K562 (cell line): ENCODE measurements at regions not wholly inside any gene's neighbourhood (a gene's known extent, or its start where the extent isn't known, plus 50 kb on each side); places are given as distances from the start of the nearest gene placed in this dataset.
A peak's percentile ranks its signal among the peaks of the same experiment; 100 is the strongest.

ENCODE experiments used
- ATAC-seq: fragments of 200-7000 bp; cut with Tn5 transposase; 3 replicates; pipeline ENCODE4 v1.9.1; 2020; ENCODE audit warnings: moderate library complexity
- BruUV-seq: library from RNA; stranded (reverse); fragments of 400-500 nt; replicated peaks from 2 replicates; lab custom pipeline; 2021; lab: Mats Ljungman, UMichigan
- CTCF ChIA-PET: fragments of 300-600 bp; formaldehyde crosslinking; extraction: SDS; loops from one replicate; lab custom pipeline; 2021; ENCODE audit warnings: low intra/inter-chr PET ratio; lab: Yijun Ruan, JAX
- POLR2A ChIA-PET: fragments of 300-600, 350-650 bp; sonication (Branson Sonifier 250); formaldehyde crosslinking; extraction: SDS; loops from one replicate; lab custom pipeline; 2021; ENCODE audit warnings: antibody characterized with exemption, inconsistent platforms; lab: Yijun Ruan, JAX
- DNase-seq, 4 experiments: peaks; one replicate each; pipeline versions ENCODE4 v3.0.0 to v3.0.0-alpha.2; 2011 to 2018; ENCODE audit warnings: low spot score in 3 of 4, mixed read lengths in 3 of 4; ENCODE audit errors: extremely low read depth in 1 of 4
- FAIRE-seq: peaks from 2 replicates; lab custom pipeline; 2011; peaks lifted over from hg19 to GRCh38; lab: Jason Lieb, UNC
- H2AFZ ChIP-seq: 2 replicates; pipeline ENCODE4 v1.6.0; 2011; ENCODE audit warnings: low read depth, low read length, control low read depth, inconsistent platforms
- H3K27ac ChIP-seq: fragments of 200-600 bp; 3 replicates; pipeline ENCODE4 v1.8.0; 2011; ENCODE audit warnings: low read depth, mild to moderate bottlenecking, control low read depth, inconsistent platforms, low read length, moderate library complexity, mixed read lengths; ENCODE audit errors: extremely low read depth
- H3K27me3 ChIP-seq, 2 experiments: fragments of 300-600 bp in 1 of 2; 2 replicates in 1 of 2; 3 replicates in 1 of 2; pipeline versions ENCODE4 v1.6.0 to v1.8.0; 2011; ENCODE audit warnings: inconsistent platforms in 2 of 2, low read length in 2 of 2, mild to moderate bottlenecking in 1 of 2, mixed read lengths in 1 of 2, moderate library complexity in 1 of 2; ENCODE audit not compliant: control insufficient read depth in 2 of 2, insufficient read depth in 2 of 2
- H3K36me3 ChIP-seq: fragments of 300-600 bp; 3 replicates; pipeline ENCODE4 v1.8.0; 2011; ENCODE audit warnings: mild to moderate bottlenecking, low read length, inconsistent platforms; ENCODE audit not compliant: control insufficient read depth, insufficient read depth
- H3K4me1 ChIP-seq, 2 experiments: fragments of 200-600 bp in 1 of 2; replicated peaks in 1 of 2; 2 replicates in 1 of 2; 3 replicates in 1 of 2; pipeline versions ENCODE4 v1.5.1 to v1.8.0; 2011; ENCODE audit warnings: inconsistent platforms in 2 of 2, low read length in 2 of 2, mild to moderate bottlenecking in 1 of 2, mixed read lengths in 1 of 2, moderate library complexity in 1 of 2; ENCODE audit not compliant: control insufficient read depth in 2 of 2, insufficient read depth in 2 of 2
- H3K4me2 ChIP-seq: 2 replicates; pipeline ENCODE4 v1.6.1; 2011; ENCODE audit warnings: low read length, control low read depth, inconsistent platforms, mixed read lengths; ENCODE audit not compliant: insufficient read depth
- H3K4me3 ChIP-seq: fragments of 200-600 bp; sonication (generic), shearing (Covaris generic); 2 replicates; pipeline ENCODE4 v1.5.1; 2016; ENCODE audit warnings: control low read depth, inconsistent platforms
- H3K79me2 ChIP-seq: fragments of 200-600 bp; 3 replicates; pipeline ENCODE4 v1.8.0; 2011; ENCODE audit warnings: low read length, inconsistent platforms; ENCODE audit not compliant: control insufficient read depth, insufficient read depth
- H3K9ac ChIP-seq, 2 experiments: 2 replicates each; pipeline versions ENCODE4 v1.6.0 to v1.6.1; 2011; ENCODE audit warnings: low read depth in 2 of 2, low read length in 2 of 2, control low read depth in 1 of 2, inconsistent platforms in 1 of 2, mild to moderate bottlenecking in 1 of 2, mixed read lengths in 1 of 2; ENCODE audit not compliant: insufficient read depth in 1 of 2
- H3K9me1 ChIP-seq: one replicate; pipeline ENCODE4 v1.6.0; 2011; ENCODE audit warnings: inconsistent platforms, mild to moderate bottlenecking, low read length, moderate library complexity; ENCODE audit not compliant: control insufficient read depth, insufficient read depth
- H3K9me3 ChIP-seq: replicated peaks from 2 replicates; pipeline ENCODE4 v1.5.1; 2011; ENCODE audit warnings: low read depth, low read length, inconsistent platforms; ENCODE audit not compliant: control insufficient read depth, insufficient read depth
- H4K20me1 ChIP-seq: replicated peaks from 2 replicates; pipeline ENCODE4 v1.6.1; 2011; ENCODE audit warnings: low read length, inconsistent platforms, mixed read lengths; ENCODE audit not compliant: control insufficient read depth, insufficient read depth
- ETV1 ChIP-seq: fragments of 450-650 bp; conservative IDR thresholded peaks from 2 replicates; pipeline ENCODE4 v1.6.1; 2016; ENCODE audit warnings: missing genetic modification characterization, control low read depth, low read depth, missing compliant biosample characterization
- HNRNPUL1 ChIP-seq: fragments of 200-400 bp; formaldehyde crosslinking; IDR thresholded peaks from 2 replicates; pipeline ENCODE4 v1.6.1; 2017; ENCODE audit warnings: low read length
- KLF10 ChIP-seq: fragments of 250-450 bp; sonication (Bioruptor Pico); IDR thresholded peaks from 2 replicates; pipeline ENCODE4 v1.6.1; 2021; ENCODE audit warnings: matching md5 sums
- NR2F6 ChIP-seq: fragments of 450-650 bp; formaldehyde crosslinking; IDR thresholded peaks from 2 replicates; pipeline ENCODE4 v1.4.0; 2020; ENCODE audit warnings: mild to moderate bottlenecking
- ZBTB7A ChIP-seq: IDR thresholded peaks from 2 replicates; pipeline ENCODE4 v1.6.1; 2011; ENCODE audit warnings: low read depth, mild to moderate bottlenecking, low read length, moderate library complexity, borderline replicate concordance; ENCODE audit not compliant: control insufficient read depth
- ZNF146 ChIP-seq: IDR thresholded peaks from one replicate; pipeline ENCODE4 v1.6.1; 2018; ENCODE audit warnings: missing compliant biosample characterization; ENCODE audit not compliant: unreplicated experiment
- WGBS: fragments of 100-300 bp; shearing (Covaris generic); methylation state at CpG from one replicate; pipeline ENCODE4 v1.1.6; 2016; ENCODE audit warnings: low coverage, mixed read lengths; ENCODE audit not compliant: insufficient coverage; ENCODE audit errors: missing lambda C conversion rate; 5-methylcytosine and 5-hydroxymethylcytosine counted together
- in situ Hi-C: fragments of 300-500 bp; cut with MboI; formaldehyde crosslinking; loops from 4 replicates; pipeline ENCODE4 v1.15.0; 2018; ENCODE audit warnings: inconsistent platforms, mixed read lengths
- intact Hi-C: fragments of 100-400 bp; cut with micrococcal nuclease; formaldehyde crosslinking; loops from 2 replicates; pipeline ENCODE4 v1.14.2; 2022
- TF ChIP-seq, protein P1 (sequence below): fragments of 450-650 bp; IDR thresholded peaks from 2 replicates; pipeline ENCODE4 v1.6.1; 2016
- TF ChIP-seq, protein P2 (sequence below), 3 experiments: IDR thresholded peaks in 2 of 3; conservative IDR thresholded peaks in 1 of 3; 2 replicates each; pipeline ENCODE4 v1.5.1; 2011 to 2012; ENCODE audit warnings: low read length in 3 of 3, mild to moderate bottlenecking in 3 of 3, control low read depth in 2 of 3, improper control_type of control experiment in 1 of 3, inconsistent platforms in 1 of 3, low read depth in 1 of 3, mixed read lengths in 1 of 3, moderate library complexity in 1 of 3; ENCODE audit not compliant: insufficient read depth in 2 of 3

DNA sequence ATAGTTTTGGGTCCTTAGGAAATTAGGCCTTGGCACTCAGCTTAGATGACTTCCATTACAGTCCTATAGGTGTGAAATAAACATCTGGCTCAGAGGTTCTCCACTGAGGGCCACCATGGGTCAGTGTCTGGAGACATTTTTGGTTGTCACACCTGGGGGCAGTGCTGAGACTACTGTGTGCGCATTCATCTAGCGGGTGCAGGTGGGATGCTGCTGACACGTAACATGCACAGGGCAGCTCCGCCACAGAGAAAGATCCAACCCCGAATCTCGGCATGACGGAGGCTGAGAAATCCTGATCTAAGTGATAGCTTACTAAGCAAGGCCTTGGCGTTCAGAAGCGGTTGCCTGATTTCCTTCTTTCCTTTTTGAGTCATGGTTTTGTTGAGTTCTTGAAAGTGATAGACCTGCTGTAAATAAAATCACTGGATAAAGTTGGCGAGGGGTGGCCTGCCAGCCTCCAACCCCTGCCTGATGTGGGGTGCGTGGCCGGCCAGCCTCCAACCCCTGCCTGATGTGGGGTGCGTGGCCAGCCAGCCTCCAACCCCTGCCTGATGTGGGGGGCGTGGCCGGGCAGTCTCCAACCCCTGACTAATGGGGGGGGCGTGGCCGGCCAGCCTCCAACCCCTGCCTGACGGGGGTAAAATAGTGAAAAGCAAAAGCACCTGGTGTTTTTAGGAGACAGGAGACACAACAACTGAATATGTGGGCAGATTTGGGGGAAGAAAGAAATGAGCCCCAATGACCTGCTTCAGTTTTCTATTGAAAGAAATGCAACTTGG, 158.1 kb downstream of the CDH26 start:
- TF ChIP-seq ETV1 (tag) = no peak
- no peak for TF ChIP-seq KLF10 (CRISPR knock-in tag)
- no peak for TF ChIP-seq ZBTB7A
- TF ChIP-seq ZNF146 (CRISPR knock-in tag) = no peak
- TF ChIP-seq HNRNPUL1 = no peak
- TF ChIP-seq, protein P1, sequence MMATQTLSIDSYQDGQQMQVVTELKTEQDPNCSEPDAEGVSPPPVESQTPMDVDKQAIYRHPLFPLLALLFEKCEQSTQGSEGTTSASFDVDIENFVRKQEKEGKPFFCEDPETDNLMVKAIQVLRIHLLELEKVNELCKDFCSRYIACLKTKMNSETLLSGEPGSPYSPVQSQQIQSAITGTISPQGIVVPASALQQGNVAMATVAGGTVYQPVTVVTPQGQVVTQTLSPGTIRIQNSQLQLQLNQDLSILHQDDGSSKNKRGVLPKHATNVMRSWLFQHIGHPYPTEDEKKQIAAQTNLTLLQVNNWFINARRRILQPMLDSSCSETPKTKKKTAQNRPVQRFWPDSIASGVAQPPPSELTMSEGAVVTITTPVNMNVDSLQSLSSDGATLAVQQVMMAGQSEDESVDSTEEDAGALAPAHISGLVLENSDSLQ = no peak
- no peak for TF ChIP-seq NR2F6 (CRISPR knock-in tag)
- TF ChIP-seq, protein P2, sequence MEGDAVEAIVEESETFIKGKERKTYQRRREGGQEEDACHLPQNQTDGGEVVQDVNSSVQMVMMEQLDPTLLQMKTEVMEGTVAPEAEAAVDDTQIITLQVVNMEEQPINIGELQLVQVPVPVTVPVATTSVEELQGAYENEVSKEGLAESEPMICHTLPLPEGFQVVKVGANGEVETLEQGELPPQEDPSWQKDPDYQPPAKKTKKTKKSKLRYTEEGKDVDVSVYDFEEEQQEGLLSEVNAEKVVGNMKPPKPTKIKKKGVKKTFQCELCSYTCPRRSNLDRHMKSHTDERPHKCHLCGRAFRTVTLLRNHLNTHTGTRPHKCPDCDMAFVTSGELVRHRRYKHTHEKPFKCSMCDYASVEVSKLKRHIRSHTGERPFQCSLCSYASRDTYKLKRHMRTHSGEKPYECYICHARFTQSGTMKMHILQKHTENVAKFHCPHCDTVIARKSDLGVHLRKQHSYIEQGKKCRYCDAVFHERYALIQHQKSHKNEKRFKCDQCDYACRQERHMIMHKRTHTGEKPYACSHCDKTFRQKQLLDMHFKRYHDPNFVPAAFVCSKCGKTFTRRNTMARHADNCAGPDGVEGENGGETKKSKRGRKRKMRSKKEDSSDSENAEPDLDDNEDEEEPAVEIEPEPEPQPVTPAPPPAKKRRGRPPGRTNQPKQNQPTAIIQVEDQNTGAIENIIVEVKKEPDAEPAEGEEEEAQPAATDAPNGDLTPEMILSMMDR (IDR thresholded peaks at IDR 0.05 in 2 of 3, conservative IDR thresholded peaks at IDR 0.05 in 1 of 3; ENCODE audit: insufficient read depth in 2 of 3, low read depth in 1 of 3, low read length in 3 of 3) = 0 out of 6 replicates have a peak, but pooled peaks of 1 of the 3 experiments have one; percentile 10
- FAIRE-seq (no peak), ATAC-seq (peak; percentile 100)

More for the DNA sequence above, 158.1 kb downstream of the CDH26 start:
- intact Hi-C loops = no loop called here
- DNase-seq = peak; percentile 68 to 84 (median 80)
- no peak overlapping the region for H3K27ac ChIP-seq
- H3K4me2 ChIP-seq = no peak overlapping the region
- H3K9me1 ChIP-seq = no peaks in the 10 kb centered on the region
- no peak overlapping the region for H3K9ac ChIP-seq
- in situ Hi-C loops = no loop called here
- H3K79me2 ChIP-seq = no peaks in the 10 kb centered on the region
- no peak overlapping the region for H2AFZ ChIP-seq
- no peak overlapping the region for H3K4me3 ChIP-seq
- peaks cover 2 to 3% of the 10 kb centered on the region in 2 experiments; a peak in 3 of 5 replicates for H3K27me3 ChIP-seq
- no peaks in the 10 kb centered on the region for H3K36me3 ChIP-seq
- ChIA-PET CTCF (no interaction called here), POLR2A (interaction anchor here (0.6 to 0.7 kb wide), 2 partner anchors 312 to 1787 kb away, joined by 3 read pairs; no protein-coding TSS in a partner anchor)
- peaks cover 0 to 4% of the 10 kb centered on the region in 2 experiments; a peak in 1 of 5 replicates for H3K4me1 ChIP-seq
- BruUV-seq = no TSS peak
- H3K9me3 ChIP-seq = no peaks in the 10 kb centered on the region
- no peaks in the 10 kb centered on the region; the same call in 1 of the 2 replicates for H4K20me1 ChIP-seq
- 8% methylated on average over 15 of the region's 18 CpGs for WGBS
